ELR (cell line): ENCODE measurements at regions not wholly inside any gene's neighbourhood (a gene's known extent, or its start where the extent isn't known, plus 50 kb on each side); places are given as distances from the start of the nearest gene placed in this dataset.
"Not testable (repeated sequence)": the region's sequence is repeated elsewhere in the genome, so short reads cannot be mapped to it uniquely, and the experiment has no call there.

Experiments used
- DNase-seq: peaks from one replicate; pipeline ENCODE4 v3.0.0-alpha.2; 2015; ENCODE audit warnings: low read depth

DNA sequence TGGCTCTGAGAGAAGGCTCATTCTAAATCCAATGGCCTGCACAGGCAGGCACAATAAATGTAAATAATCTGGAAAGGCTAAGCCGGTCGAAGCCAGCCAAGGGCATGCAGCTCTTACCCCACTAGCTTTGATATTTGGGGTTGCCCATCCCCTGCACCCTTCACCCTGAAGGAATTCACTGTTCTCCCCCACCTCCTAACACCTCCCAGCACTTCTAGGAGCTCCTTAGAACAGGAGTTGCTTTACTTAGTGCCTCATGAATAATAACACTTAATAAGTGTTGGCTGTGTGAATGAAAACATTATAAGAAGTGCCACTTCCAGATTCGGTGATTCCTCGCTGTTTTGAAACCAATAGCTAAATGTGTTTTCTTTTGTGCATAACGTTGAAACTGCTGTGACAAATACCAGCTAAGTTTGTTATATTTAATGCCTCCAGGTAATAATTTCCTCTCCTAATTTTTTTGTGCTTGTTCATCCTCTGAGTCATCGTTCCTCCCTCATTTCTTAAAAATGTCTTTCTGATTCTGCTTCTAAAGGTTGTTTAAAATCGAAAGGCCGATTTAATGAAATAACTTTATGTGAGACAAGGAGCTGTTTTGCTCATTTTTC is 458.8 kb downstream of the METTL4 start:
- peak; percentile 43 for DNase-seq

DNA sequence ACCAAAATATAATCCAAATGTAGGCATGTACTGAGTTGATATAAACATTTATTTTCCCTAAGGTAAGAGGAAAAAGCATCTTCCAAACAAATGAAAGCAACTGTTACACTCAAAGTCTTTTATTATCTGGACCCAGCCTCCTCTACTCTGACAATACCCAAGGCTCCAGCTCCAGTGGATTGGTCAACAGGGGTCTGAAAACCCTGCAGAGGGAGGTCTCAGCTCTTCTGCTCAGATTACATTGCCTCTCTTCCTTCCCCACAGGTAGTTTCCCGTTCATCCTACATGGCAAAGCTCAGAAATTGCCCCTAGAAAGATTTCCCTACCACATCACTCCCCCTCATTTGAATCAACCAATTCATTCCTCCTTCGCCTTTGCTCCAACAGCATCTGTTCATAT is 457.0 kb downstream of the METTL4 start:
- DNase-seq, result no peak

DNA sequence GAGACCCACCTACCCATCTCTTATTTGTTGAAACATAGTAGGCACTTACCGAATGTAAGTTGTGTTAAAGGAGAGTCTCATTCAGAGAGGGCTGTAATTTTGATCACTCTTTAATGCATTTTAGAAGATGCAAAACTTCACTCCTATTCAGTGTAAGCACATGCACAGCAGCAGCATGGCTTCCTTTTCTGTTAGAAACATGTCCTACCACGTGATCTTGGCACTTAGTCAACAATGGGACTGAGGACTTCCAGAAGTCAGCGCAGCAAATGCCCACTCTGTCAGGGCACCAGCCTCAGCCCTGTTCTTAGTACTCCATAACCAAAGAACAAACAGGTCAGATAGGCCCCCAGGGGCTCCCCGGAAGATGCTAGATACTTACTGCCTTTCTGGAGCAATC is 456.5 kb downstream of the METTL4 start:
- DNase-seq, result no peak

DNA sequence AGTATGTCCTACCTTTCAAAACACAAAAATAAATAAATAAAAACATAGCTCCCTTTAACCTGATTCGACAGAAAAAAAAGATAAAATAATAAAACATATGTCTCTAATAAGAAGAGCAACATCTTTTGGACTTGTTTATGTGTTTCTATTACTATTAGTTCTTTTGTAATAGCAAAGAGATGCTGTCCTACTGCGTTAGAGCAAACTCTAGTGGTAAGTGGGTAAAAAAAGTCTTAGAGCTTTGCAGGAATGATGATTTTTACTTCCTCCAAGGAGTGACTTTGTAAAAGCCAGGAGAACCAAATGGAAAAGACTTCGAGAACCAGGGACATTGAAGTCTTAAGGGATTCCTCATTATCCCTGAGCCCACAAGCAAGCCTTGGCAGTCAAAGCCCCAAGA is 450.1 kb downstream of the METTL4 start:
- no peak for DNase-seq

DNA sequence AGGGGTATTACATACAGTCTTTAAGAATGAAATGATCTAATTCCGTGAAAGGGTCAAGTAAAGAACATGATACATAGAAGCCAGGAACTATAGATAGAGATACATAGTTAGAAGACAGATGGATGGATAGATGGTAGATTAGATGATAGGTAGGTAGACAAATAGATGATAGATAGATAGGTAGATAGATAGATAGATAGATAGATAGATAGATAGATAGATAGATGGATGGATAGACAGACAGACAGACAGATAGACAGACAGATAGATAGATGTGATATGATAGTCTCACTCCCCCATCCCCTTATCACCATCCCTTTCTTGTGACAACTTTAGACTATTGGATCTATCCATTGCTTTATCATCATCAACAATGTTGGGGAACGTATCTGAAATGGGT is 448.2 kb downstream of the METTL4 start:
- no peak for DNase-seq

DNA sequence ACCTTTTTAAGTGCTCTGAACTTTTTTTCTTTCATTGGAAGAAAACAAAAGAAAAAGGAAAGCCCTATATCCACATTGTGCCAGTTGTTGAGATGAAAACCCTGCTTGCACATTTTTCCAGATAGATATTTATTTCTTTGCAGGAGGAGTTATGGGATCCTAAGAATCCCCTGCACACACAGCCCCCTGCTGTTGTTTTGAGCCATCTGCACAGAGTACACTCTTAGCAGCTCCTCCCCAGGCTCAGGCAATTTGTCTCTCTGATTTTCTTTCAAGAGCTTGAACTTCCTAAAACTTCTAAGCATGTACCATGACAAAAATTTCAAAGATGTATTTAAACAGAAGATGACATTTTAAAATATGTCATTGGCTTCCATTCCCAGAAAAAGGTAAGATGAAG is 436.9 kb downstream of the METTL4 start:
- DNase-seq, result peak; percentile 12

DNA sequence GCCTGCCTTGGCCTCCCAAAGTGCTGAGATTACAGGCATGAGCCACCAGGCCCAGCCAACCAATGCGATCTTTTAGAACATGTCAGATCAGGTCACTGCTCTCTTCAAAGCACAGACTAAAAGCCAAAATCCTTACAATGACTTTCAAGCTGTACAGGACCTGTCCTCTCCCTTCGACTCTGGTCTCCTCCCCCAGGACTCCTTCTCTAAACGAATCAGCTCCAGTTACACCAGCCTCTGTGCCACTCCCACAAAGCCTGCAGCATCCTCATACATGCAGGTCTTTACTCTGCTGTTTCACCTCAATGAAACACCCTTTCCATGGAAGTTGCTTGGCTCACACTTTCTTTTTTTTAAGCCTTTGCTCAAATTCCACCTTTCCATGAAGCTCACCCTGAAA is 436.0 kb downstream of the METTL4 start:
- DNase-seq, result no peak

DNA sequence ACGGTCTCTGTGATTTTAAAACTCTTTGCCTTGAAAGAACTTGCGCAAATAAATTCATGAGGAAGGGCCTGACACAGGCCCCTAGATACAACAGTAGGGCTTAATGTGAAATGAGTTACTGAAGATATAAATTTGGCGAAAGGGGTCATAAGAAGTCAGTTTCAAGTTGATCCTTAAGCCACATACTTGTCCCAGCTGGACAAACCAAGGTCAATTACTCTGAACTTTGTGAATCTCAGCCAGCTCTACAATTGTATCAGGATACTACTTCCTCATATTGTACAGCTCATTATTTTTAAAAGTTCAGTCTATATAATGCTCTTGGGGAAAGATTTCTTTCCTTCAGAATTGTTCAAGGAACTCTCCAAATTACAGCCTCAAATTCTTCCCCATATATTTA is 432.8 kb downstream of the METTL4 start:
- DNase-seq, result no peak

DNA sequence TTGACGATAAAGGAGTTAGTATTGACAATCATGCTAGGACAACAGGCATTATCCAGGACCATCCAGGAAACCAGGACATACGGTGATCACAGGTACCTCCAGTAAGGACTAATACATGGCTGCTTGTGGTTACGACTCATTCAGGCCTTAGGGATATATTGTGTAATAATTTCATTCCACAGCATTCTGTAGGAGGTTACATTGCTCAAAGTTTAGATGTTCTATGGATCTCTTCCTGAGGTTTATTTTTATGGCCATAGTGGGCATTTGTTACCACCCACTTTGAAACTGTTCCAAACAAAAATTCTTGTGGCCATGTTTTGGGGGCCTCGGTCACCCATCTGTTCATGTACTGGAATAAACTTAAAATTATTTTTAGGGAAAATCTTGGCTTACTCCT is 431.6 kb downstream of the METTL4 start:
- DNase-seq, result peak; percentile 78

DNA sequence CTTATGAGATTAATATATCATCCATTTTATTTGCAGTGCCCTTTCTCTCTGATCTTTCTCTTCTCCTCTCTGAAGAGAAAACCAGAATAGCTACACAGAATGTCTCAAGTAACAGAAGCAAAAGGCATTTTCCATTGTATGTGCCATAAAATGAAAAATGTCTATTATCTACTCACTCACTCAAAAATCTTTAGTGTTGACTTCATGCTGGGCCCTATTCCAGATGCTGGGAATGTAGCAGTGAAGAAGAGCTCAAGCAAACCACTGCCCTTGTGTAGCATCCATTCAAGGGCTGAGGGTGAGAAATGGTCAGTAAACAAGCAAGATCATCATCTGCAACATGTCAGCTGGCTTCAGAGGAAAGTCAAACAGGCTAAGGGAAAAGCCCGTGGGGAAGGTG is 427.7 kb downstream of the METTL4 start:
- DNase-seq, result no peak

DNA sequence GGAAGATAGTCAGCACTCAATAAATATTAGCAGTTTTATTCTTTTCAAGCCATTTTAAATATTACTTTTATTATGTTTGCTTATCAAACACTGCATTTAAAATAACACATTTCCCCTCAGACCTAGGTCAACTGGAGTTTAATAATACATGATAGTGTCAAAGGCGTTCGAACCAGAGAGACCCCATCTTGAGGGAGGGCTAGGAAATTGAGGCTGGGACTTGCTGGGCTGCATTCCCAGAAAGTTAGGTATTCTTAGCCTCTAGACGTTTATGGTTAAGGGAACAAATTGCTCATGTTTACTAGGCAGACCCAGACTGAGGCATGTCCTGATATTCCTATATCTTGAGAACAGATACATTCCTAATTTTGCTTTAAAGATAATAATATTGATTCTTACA is 426.5 kb downstream of the METTL4 start:
- no peak for DNase-seq

DNA sequence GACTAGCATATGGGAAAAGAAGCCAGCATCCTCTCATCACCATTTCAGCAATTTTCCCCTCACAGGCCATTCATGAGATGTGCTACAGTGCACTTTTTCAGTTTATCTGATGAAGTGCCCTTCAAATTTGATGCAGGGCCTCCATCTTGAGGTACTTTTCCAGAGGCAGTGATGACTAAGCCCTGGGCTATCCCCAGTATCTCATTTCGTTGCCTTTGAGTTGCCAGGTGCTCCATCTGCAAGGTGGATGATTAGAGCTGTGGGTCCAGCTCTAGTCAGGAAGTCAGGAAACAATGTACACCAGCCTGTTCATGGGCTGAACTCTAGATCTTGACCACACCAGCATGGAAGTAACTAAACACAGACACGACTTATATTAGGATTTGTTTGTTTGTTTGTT is 425.2 kb downstream of the METTL4 start:
- no peak for DNase-seq

DNA sequence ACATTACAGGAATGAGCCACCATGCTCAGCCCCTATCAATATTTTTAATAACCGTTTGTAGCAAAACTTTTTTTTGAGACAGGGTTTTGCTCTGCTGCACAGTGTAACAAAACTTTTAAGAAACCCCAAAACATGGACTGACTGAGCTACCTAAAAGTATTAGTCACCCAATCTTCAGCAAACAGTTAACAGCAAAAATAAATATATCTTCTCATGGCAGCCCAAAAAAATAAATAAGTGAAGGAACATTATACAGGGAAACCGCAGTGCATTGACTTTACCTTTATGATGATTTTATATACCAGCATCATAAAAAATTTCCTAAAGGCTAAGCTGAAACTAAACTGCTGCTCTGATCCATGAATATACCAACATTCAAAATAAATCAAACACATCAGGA is 424.6 kb downstream of the METTL4 start:
- no peak for DNase-seq

DNA sequence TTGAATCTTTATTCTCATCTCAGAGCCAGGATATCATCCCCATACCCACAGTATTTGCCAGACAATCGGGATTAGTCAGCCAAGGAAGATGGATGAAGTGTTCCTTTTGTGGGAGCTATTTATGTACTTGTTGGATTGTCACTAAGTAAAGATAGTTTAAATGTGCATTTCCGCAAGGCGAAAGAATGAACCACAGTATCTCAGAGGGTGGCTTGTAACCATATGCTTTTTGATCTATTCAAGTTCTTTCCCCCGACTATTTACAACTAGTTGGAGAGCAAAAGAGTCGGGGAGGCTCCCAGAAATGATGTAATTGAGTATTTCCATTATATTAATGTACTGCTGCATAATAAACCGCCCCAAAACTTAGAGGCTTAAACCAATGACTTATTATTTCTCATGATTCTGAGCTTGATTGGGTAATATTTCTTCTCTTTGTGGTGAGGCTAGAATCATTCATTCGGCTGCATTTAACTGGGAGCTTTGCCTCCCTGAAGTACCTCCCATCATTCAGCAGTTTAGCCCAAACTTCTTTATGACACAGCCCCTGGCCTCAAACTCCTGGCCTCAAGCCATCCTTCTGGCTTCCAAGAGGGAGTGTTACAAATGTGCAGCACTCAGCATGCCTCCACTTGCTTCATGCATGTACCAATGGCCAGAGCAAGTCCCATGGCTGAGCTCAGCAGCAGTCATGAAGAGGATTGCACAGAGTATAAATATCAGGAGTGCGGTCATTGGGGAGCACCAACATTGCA is 423.7 kb downstream of the METTL4 start:
- DNase-seq, result peak; percentile 11

DNA sequence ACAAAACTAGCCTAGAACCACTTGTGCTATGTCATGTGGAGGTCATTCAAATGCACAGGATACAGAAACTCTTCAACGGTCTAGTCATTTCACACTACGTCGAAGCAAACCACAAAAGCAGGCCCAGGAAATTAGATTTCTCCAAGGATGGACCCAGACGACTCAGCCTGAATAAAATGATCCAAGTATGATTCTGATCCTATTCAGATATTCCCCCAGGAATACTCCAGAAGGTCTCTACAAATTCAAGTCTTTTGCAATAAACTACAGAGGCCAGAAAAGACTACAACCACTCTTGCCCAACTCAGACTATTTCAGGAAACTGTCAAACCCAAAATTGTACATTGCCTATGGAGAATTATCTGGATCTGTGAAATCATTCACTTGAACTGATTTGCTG is 422.5 kb downstream of the METTL4 start:
- no peak for DNase-seq

DNA sequence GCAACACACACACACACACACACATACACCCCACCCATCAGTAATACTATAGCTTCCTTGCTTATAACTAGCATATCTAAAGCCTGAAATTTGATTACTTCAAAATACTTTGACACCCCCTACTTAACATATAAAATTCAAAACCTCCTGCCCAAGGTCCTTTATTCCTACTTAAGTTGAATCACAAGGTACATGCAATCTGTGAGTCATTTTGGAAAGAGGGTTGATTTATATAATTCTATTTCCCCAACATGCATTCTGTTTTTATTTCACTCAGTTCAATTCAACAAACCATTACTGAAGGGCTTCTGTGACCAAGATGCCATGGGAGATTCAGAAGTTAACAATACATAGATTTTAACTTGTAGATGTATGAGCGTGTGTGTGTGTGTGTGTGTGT is 420.7 kb downstream of the METTL4 start:
- DNase-seq, result peak; percentile 11

DNA sequence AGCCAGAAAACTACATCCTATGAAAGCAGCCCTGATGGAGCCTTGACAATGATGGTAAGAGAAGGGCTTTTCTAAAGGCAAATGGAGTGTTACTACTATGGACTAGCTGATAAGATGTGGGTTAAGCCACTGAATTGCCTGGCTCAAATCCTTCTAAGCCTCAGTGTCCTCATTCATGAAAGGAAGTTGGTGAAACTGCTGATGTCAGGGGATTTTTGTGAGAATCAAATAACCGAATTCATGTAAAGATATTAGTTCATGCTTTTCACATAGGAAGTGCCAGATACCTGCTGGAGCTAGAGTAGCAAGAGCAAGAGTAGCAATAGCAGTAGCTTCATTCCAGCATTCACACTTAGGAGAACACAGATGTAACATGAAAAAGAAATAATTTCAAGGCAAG is 417.0 kb downstream of the METTL4 start:
- DNase-seq, result no peak

DNA sequence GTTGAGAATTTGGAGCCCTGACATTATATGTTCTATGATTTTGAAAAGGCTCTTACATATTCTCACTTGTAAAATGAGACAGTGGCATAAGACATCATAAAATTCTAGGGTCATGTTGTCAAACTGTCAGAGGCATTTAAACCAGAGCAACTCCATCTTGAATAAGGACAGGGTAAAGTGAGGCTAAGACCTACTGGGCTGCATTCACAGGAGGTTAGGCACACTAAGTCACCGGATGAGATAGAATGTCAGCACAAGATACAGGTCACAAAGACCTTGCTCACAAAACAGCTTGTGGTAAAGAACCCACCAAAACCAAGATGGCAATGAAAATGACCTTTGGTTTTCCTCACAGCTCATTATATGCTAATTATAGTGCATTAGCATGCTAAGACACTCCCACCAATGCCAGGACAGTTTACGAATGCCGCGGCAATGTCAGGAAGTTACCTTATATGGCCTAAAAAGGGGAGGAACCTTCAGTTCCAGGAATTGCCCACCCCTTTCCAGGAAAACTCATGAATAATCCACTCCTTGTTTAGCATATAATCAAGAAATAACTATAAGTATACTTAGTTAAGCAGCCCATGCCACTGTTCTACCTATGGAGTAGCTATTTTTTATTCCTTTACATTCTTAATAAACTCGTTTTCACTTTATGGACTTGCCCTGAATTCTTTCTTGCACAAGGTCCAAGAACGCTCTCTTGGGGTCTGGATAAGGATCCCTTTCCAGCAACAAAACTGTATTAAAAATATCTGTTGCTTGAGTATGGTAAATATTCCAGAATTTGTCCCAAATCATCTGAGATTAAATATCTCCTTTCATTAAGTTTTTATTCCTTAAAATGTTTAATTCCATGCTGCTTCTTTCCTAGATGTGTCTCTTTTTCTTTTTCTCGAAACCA is 406.4 kb downstream of the METTL4 start:
- no peak for DNase-seq

DNA sequence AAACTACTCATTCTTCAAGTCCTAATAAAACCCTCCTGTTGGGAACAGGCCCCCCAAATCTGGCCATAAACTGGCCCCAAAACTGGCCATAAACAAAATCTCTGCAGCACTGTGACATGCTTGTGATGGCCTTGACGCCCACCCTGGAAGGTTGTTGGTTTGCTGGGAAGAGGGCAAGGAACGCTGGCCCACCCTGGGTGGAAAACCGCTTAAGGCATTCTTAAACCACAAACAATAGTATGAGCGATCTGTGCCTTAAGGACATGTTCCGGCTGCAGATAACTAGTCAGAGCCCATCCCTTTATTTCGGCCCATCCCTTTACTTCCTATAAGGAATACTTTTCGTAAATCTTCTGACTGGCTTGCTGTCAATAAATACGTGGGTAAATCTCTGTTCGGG is 404.4 kb downstream of the METTL4 start:
- not testable (repeated sequence) for DNase-seq

DNA sequence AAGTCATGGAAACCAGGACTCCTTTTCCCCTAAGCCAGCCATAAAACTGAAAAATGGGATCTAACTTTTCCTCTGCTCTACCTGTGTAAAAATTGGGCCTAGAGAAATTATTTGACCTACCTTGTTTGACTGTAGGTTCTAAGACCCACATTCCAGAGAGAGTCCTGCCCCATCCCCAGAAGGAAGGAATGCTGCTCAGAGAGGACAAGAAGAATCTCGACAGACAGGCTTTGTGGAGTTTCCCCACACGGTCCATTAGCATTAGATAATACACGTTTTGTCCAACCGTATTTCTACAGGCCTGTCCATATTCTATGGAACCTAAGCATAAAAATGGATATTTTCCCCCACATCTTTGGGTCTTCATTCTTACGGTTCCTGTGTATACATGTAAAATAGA is 403.3 kb downstream of the METTL4 start:
- DNase-seq, result no peak

DNA sequence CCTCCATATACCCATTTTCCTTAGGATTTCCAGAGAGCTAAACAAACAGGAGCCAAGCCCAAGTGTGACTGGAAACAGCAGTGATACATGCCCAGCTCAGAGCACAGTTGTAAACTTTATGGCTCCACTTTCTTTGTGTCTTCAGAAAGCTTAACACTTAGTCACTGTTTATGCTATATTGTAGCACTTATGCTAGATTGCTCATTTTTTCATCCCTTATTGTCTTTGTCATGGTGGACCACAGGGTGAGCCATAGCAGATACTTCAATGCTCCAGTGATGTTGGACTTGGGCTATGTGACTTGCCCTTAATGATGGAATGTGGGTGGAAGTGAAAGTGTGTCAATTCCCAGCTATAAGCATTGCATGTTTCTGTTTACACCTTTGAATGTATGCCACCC is 401.6 kb downstream of the METTL4 start:
- DNase-seq, result peak; percentile 42

DNA sequence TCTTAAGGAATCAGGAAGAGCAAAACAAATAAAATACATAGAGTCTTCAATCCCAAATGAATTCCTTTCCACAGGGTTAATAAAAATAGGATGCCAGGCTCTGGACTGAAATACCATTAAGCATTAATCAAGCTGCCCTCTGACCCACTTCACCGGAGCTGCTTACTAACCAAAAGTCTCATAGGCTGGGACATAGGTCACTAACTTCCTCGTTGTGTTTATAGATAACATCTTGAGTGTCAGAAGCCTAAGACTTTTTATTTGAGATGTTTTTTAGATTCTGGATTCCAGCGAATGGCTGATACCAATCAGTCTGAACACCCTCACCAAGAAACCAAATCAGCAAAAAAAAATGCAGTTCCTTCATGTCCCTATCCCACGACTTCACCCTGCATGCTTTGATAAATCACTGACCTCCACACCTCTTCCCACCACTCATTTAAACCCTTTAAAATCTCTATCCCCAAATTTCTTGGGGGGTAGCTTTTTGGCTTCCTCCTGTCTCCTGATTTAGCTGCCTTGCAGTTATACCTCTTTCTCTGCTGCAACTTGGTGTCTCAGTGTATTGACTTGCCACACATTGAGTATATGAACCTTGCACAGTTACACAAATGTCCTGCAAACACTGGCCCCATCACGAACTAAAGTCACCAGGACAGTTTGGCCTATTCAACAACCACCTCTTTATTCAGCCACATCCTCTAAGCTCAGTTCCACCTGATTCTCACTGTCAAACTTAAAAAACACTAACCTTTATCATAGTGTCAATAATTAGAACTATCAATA is 399.3 kb downstream of the METTL4 start:
- DNase-seq, result peak; percentile 49
